Ishikawa (cell line): ENCODE measurements at regions not wholly inside any gene's neighbourhood (a gene's known extent, or its start where the extent isn't known, plus 50 kb on each side); places are given as distances from the start of the nearest gene placed in this dataset.
"Not testable (repeated sequence)": the region's sequence is repeated elsewhere in the genome, so short reads cannot be mapped to it uniquely, and the experiment has no call there.

Experiments used
- CEBPB ChIP-seq: IDR thresholded peaks from 2 replicates; pipeline ENCODE4 v1.6.1; 2012
- CREB1 ChIP-seq: IDR thresholded peaks from 2 replicates; pipeline ENCODE4 v1.6.1; 2012; ENCODE audit warnings: low read depth
- EGR1 ChIP-seq: IDR thresholded peaks from 2 replicates; pipeline ENCODE4 v1.6.1; 2012
- EP300 ChIP-seq: IDR thresholded peaks from 2 replicates; pipeline ENCODE4 v1.6.1; 2012; ENCODE audit warnings: borderline replicate concordance
- FOXM1 ChIP-seq: IDR thresholded peaks from 2 replicates; pipeline ENCODE4 v1.6.1; 2012; ENCODE audit warnings: low read depth, borderline replicate concordance
- NFIC ChIP-seq: IDR thresholded peaks from 2 replicates; pipeline ENCODE4 v1.6.1; 2012
- RAD21 ChIP-seq: IDR thresholded peaks from 2 replicates; pipeline ENCODE4 v1.6.1; 2012; ENCODE audit warnings: low read depth
- TAF1 ChIP-seq: IDR thresholded peaks from 2 replicates; pipeline ENCODE4 v1.6.1; 2012; ENCODE audit warnings: low read depth, mild to moderate bottlenecking
- TCF12 ChIP-seq: IDR thresholded peaks from 2 replicates; pipeline ENCODE4 v1.6.1; 2012; ENCODE audit warnings: low read depth
- YY1 ChIP-seq: IDR thresholded peaks from 2 replicates; pipeline ENCODE4 v1.6.1; 2012; ENCODE audit warnings: low read depth
- TF ChIP-seq, protein P1 (sequence below): IDR thresholded peaks from 2 replicates; pipeline ENCODE4 v1.6.1; 2012
- TF ChIP-seq, protein P2 (sequence below): IDR thresholded peaks from 2 replicates; pipeline ENCODE4 v1.6.1; 2012; ENCODE audit warnings: low read depth, mild to moderate bottlenecking

DNA sequence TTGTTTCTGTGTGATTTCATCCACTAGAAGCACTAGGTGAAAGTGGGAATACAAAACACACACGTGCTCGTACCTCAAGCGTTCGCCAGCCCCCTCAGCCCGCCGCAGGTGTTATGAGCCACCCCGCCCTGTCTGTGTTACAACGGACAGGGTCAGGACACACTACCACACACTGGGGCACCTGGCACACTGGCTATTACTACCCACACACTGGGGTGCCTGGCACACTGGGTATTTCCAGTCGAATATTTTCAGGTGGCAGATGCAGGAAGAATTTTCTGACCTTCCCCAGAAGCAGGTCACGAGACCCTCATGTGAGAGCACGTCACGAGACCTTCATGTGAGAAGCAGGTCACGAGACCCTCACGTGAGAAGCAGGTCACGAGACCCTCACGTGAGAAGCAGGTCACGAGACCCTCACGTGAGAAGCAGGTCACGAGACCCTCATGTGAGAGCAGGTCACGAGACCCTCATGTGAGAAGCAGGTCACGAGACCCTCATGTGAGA is 63.3 kb upstream of the ARHGEF7 start:
- TF ChIP-seq, protein P1, sequence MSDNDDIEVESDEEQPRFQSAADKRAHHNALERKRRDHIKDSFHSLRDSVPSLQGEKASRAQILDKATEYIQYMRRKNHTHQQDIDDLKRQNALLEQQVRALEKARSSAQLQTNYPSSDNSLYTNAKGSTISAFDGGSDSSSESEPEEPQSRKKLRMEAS, result not testable (repeated sequence)
- TF ChIP-seq CEBPB, EGR1, FOXM1, RAD21, YY1, EP300, TCF12, TAF1, NFIC, CREB1: not testable (repeated sequence)
- TF ChIP-seq, protein P2, sequence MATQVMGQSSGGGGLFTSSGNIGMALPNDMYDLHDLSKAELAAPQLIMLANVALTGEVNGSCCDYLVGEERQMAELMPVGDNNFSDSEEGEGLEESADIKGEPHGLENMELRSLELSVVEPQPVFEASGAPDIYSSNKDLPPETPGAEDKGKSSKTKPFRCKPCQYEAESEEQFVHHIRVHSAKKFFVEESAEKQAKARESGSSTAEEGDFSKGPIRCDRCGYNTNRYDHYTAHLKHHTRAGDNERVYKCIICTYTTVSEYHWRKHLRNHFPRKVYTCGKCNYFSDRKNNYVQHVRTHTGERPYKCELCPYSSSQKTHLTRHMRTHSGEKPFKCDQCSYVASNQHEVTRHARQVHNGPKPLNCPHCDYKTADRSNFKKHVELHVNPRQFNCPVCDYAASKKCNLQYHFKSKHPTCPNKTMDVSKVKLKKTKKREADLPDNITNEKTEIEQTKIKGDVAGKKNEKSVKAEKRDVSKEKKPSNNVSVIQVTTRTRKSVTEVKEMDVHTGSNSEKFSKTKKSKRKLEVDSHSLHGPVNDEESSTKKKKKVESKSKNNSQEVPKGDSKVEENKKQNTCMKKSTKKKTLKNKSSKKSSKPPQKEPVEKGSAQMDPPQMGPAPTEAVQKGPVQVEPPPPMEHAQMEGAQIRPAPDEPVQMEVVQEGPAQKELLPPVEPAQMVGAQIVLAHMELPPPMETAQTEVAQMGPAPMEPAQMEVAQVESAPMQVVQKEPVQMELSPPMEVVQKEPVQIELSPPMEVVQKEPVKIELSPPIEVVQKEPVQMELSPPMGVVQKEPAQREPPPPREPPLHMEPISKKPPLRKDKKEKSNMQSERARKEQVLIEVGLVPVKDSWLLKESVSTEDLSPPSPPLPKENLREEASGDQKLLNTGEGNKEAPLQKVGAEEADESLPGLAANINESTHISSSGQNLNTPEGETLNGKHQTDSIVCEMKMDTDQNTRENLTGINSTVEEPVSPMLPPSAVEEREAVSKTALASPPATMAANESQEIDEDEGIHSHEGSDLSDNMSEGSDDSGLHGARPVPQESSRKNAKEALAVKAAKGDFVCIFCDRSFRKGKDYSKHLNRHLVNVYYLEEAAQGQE, result not testable (repeated sequence)
